WTC11 (cell line): ENCODE measurements at regions not wholly inside any gene's neighbourhood (a gene's known extent, or its start where the extent isn't known, plus 50 kb on each side); places are given as distances from the start of the nearest gene placed in this dataset.

Experiments
- ATF1 ChIP-seq: sonication (generic); formaldehyde crosslinking; IDR thresholded peaks from 2 replicates; pipeline ENCODE4 v1.8.1; 2023; ENCODE audit warnings: mild to moderate bottlenecking, moderate library complexity, missing genetic modification reagents
- CREM ChIP-seq: sonication (generic); formaldehyde crosslinking; IDR thresholded peaks from 2 replicates; pipeline ENCODE4 v1.8.1; 2022; ENCODE audit warnings: mild to moderate bottlenecking, missing genetic modification reagents, moderate library complexity
- ELF4 ChIP-seq: sonication (generic); formaldehyde crosslinking; IDR thresholded peaks from 2 replicates; pipeline ENCODE4 v1.8.1; 2022; ENCODE audit warnings: low read depth, mild to moderate bottlenecking, moderate library complexity, missing genetic modification reagents
- IRF2 ChIP-seq: sonication (generic); formaldehyde crosslinking; IDR thresholded peaks from 2 replicates; pipeline ENCODE4 v1.8.0; 2022; ENCODE audit warnings: low read depth, missing genetic modification reagents, borderline replicate concordance
- SP1 ChIP-seq: sonication (generic); formaldehyde crosslinking; conservative IDR thresholded peaks from 2 replicates; pipeline ENCODE4 v1.8.1; 2022; ENCODE audit warnings: missing genetic modification reagents
- ZNF138 ChIP-seq: sonication (generic); formaldehyde crosslinking; conservative IDR thresholded peaks from 2 replicates; pipeline ENCODE4 v1.8.1; 2022; ENCODE audit warnings: mild to moderate bottlenecking, moderate library complexity, missing genetic modification reagents
- ZNF263 ChIP-seq: sonication (generic); formaldehyde crosslinking; IDR thresholded peaks from 2 replicates; pipeline ENCODE4 v1.8.1; 2022; ENCODE audit warnings: low read depth, mild to moderate bottlenecking, moderate library complexity, missing genetic modification reagents
- TF ChIP-seq, protein P1 (sequence below): fragments of 200-600 bp; IDR thresholded peaks from 2 replicates; pipeline ENCODE4 v1.8.0; 2022; ENCODE audit warnings: antibody characterized with exemption
- TF ChIP-seq, protein P2 (sequence below): sonication (generic); formaldehyde crosslinking; IDR thresholded peaks from 2 replicates; pipeline ENCODE4 v1.8.1; 2022; ENCODE audit warnings: low read depth, mild to moderate bottlenecking, moderate library complexity, missing genetic modification reagents, borderline replicate concordance
- TF ChIP-seq, protein P3 (sequence below): sonication (generic); formaldehyde crosslinking; IDR thresholded peaks from 2 replicates; pipeline ENCODE4 v1.8.1; 2023; ENCODE audit warnings: mild to moderate bottlenecking, missing genetic modification reagents, borderline replicate concordance
- TF ChIP-seq, protein P4 (sequence below): sonication (generic); formaldehyde crosslinking; IDR thresholded peaks from 2 replicates; pipeline ENCODE4 v1.8.1; 2022; ENCODE audit warnings: mild to moderate bottlenecking, missing genetic modification reagents, moderate library complexity, borderline replicate concordance
- TF ChIP-seq, protein P5 (sequence below): sonication (generic); formaldehyde crosslinking; IDR thresholded peaks from 2 replicates; pipeline ENCODE4 v1.8.1; 2023; ENCODE audit warnings: mild to moderate bottlenecking, missing genetic modification reagents
- TF ChIP-seq, protein P6 (sequence below): sonication (generic); formaldehyde crosslinking; conservative IDR thresholded peaks from 2 replicates; pipeline ENCODE4 v1.8.1; 2022; ENCODE audit warnings: mild to moderate bottlenecking, missing genetic modification reagents

DNA sequence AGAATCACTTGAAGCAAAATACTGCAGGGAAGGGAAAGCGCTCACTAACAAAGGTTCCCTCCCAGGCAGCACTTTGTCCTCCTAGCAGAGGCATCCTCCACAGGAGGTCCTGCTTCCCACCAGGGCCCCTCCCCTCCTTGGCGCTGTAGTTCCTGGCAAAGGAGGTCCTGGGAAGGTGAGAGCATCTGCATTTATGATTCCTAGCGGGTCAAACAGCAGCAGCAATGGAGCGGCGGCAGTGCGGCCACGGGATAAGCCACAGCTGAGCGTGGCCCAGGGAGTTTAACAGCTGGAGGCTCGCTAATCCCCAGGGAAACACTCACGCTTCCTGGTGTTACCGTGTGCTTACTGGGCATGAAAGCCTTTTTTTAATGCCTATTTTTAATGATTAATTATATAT, 185.8 kb downstream of the TTLL2 start:
- TF ChIP-seq CREM (CRISPR knock-in tag) (no peak), ZNF263 (CRISPR knock-in tag) (no peak), SP1 (CRISPR knock-in tag) (no peak), IRF2 (CRISPR knock-in tag) (no peak), ELF4 (no peak), ZNF138 (CRISPR knock-in tag) (no peak), ATF1 (CRISPR knock-in tag) (no peak)
- TF ChIP-seq, protein P1, sequence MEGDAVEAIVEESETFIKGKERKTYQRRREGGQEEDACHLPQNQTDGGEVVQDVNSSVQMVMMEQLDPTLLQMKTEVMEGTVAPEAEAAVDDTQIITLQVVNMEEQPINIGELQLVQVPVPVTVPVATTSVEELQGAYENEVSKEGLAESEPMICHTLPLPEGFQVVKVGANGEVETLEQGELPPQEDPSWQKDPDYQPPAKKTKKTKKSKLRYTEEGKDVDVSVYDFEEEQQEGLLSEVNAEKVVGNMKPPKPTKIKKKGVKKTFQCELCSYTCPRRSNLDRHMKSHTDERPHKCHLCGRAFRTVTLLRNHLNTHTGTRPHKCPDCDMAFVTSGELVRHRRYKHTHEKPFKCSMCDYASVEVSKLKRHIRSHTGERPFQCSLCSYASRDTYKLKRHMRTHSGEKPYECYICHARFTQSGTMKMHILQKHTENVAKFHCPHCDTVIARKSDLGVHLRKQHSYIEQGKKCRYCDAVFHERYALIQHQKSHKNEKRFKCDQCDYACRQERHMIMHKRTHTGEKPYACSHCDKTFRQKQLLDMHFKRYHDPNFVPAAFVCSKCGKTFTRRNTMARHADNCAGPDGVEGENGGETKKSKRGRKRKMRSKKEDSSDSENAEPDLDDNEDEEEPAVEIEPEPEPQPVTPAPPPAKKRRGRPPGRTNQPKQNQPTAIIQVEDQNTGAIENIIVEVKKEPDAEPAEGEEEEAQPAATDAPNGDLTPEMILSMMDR = no peak
- TF ChIP-seq, protein P2, sequence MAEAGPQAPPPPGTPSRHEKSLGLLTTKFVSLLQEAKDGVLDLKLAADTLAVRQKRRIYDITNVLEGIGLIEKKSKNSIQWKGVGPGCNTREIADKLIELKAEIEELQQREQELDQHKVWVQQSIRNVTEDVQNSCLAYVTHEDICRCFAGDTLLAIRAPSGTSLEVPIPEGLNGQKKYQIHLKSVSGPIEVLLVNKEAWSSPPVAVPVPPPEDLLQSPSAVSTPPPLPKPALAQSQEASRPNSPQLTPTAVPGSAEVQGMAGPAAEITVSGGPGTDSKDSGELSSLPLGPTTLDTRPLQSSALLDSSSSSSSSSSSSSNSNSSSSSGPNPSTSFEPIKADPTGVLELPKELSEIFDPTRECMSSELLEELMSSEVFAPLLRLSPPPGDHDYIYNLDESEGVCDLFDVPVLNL (CRISPR knock-in tag) = no peak
- TF ChIP-seq, protein P3, sequence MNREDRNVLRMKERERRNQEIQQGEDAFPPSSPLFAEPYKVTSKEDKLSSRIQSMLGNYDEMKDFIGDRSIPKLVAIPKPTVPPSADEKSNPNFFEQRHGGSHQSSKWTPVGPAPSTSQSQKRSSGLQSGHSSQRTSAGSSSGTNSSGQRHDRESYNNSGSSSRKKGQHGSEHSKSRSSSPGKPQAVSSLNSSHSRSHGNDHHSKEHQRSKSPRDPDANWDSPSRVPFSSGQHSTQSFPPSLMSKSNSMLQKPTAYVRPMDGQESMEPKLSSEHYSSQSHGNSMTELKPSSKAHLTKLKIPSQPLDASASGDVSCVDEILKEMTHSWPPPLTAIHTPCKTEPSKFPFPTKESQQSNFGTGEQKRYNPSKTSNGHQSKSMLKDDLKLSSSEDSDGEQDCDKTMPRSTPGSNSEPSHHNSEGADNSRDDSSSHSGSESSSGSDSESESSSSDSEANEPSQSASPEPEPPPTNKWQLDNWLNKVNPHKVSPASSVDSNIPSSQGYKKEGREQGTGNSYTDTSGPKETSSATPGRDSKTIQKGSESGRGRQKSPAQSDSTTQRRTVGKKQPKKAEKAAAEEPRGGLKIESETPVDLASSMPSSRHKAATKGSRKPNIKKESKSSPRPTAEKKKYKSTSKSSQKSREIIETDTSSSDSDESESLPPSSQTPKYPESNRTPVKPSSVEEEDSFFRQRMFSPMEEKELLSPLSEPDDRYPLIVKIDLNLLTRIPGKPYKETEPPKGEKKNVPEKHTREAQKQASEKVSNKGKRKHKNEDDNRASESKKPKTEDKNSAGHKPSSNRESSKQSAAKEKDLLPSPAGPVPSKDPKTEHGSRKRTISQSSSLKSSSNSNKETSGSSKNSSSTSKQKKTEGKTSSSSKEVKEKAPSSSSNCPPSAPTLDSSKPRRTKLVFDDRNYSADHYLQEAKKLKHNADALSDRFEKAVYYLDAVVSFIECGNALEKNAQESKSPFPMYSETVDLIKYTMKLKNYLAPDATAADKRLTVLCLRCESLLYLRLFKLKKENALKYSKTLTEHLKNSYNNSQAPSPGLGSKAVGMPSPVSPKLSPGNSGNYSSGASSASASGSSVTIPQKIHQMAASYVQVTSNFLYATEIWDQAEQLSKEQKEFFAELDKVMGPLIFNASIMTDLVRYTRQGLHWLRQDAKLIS (CRISPR knock-in tag) = no peak
- TF ChIP-seq, protein P4, sequence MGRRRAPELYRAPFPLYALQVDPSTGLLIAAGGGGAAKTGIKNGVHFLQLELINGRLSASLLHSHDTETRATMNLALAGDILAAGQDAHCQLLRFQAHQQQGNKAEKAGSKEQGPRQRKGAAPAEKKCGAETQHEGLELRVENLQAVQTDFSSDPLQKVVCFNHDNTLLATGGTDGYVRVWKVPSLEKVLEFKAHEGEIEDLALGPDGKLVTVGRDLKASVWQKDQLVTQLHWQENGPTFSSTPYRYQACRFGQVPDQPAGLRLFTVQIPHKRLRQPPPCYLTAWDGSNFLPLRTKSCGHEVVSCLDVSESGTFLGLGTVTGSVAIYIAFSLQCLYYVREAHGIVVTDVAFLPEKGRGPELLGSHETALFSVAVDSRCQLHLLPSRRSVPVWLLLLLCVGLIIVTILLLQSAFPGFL (CRISPR knock-in tag) = no peak
- TF ChIP-seq, protein P5, sequence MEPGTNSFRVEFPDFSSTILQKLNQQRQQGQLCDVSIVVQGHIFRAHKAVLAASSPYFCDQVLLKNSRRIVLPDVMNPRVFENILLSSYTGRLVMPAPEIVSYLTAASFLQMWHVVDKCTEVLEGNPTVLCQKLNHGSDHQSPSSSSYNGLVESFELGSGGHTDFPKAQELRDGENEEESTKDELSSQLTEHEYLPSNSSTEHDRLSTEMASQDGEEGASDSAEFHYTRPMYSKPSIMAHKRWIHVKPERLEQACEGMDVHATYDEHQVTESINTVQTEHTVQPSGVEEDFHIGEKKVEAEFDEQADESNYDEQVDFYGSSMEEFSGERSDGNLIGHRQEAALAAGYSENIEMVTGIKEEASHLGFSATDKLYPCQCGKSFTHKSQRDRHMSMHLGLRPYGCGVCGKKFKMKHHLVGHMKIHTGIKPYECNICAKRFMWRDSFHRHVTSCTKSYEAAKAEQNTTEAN = no peak
- TF ChIP-seq, protein P6, sequence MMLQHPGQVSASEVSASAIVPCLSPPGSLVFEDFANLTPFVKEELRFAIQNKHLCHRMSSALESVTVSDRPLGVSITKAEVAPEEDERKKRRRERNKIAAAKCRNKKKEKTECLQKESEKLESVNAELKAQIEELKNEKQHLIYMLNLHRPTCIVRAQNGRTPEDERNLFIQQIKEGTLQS (CRISPR knock-in tag) = no peak
